Calu3 (cell line): ENCODE measurements at regions not wholly inside any gene's neighbourhood (a gene's known extent, or its start where the extent isn't known, plus 50 kb on each side); places are given as distances from the start of the nearest gene placed in this dataset.

Experiments used
- BruUV-seq: library from RNA; stranded (reverse); fragments of 400-500 nt; replicated peaks from 2 replicates; lab custom pipeline; 2021; lab: Mats Ljungman, UMichigan
- CTCF ChIA-PET: fragments of 300-600 bp; sonication (Branson Sonifier 250); formaldehyde crosslinking; loops from one replicate; lab custom pipeline; 2022; ENCODE audit warnings: antibody characterized with exemption; lab: Charles Lee
- DNase-seq: peaks from one replicate; pipeline ENCODE4 v3.0.0; 2022
- H3K27ac Mint-ChIP-seq: one replicate; pipeline ENCODE4 v1.8.0; 2022; ENCODE audit warnings: mixed read lengths; ENCODE audit not compliant: unreplicated experiment
- H3K27me3 Mint-ChIP-seq: one replicate; pipeline ENCODE4 v1.8.0; 2022; ENCODE audit warnings: mixed read lengths; ENCODE audit not compliant: unreplicated experiment
- H3K36me3 Mint-ChIP-seq: one replicate; pipeline ENCODE4 v1.8.0; 2022; ENCODE audit warnings: mild to moderate bottlenecking, moderate library complexity, mixed read lengths; ENCODE audit not compliant: insufficient read depth, unreplicated experiment
- H3K4me1 Mint-ChIP-seq: one replicate; pipeline ENCODE4 v1.8.0; 2022; ENCODE audit warnings: mild to moderate bottlenecking, low read depth, mixed read lengths; ENCODE audit not compliant: unreplicated experiment
- H3K4me3 Mint-ChIP-seq: one replicate; pipeline ENCODE4 v1.8.0; 2022; ENCODE audit warnings: mild to moderate bottlenecking, low read depth, moderate library complexity, mixed read lengths; ENCODE audit not compliant: unreplicated experiment
- H3K9me3 Mint-ChIP-seq: one replicate; pipeline ENCODE4 v1.8.0; 2022; ENCODE audit warnings: low read depth, mixed read lengths; ENCODE audit not compliant: unreplicated experiment
- CTCF ChIP-seq: fragments of 200-600 bp; IDR thresholded peaks from one replicate; pipeline ENCODE4 v1.8.0; 2022; ENCODE audit warnings: antibody characterized with exemption; ENCODE audit not compliant: unreplicated experiment
- intact Hi-C: fragments of 100-400 bp; cut with micrococcal nuclease; formaldehyde crosslinking; loops from one replicate; pipeline ENCODE4 v1.10.0; 2022; ENCODE audit not compliant: unreplicated experiment

DNA sequence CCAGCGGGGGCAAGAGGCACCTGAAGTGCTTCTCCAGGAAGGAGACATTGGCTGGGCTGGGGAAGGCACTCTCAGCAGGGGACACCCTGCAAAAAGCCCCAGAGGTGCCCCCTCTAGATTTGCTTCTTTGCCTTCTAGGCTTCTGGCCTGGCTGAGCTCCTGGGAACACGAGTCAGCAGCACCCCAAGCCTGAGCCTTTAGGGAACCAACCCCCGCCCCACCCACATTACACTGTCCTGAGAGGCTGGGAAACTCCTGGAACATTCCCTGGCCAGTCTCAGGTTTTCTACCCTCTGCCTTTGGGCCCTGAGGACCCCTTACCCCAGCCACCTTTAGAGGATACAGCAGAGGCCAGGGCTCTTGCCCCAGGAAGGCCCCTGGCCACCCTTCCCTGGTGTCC is 108.4 kb upstream of the LINGO1 start:
- Mint-ChIP-seq H3K4me1 (no peaks in the 10 kb centered on the region), H3K27ac (no peak overlapping the region), H3K27me3 (peaks cover 100% of the 10 kb centered on the region), H3K36me3 (no peaks in the 10 kb centered on the region), H3K9me3 (no peaks in the 10 kb centered on the region), H3K4me3 (no peak overlapping the region)
- CTCF ChIA-PET = interaction anchor here (1.5 kb wide), 1 partner anchor 11 kb away, joined by 3 read pairs; no protein-coding TSS in a partner anchor
- DNase-seq = no peak
- TF ChIP-seq CTCF = no peak
- no TSS peak for BruUV-seq
- intact Hi-C loops = no loop called here

DNA sequence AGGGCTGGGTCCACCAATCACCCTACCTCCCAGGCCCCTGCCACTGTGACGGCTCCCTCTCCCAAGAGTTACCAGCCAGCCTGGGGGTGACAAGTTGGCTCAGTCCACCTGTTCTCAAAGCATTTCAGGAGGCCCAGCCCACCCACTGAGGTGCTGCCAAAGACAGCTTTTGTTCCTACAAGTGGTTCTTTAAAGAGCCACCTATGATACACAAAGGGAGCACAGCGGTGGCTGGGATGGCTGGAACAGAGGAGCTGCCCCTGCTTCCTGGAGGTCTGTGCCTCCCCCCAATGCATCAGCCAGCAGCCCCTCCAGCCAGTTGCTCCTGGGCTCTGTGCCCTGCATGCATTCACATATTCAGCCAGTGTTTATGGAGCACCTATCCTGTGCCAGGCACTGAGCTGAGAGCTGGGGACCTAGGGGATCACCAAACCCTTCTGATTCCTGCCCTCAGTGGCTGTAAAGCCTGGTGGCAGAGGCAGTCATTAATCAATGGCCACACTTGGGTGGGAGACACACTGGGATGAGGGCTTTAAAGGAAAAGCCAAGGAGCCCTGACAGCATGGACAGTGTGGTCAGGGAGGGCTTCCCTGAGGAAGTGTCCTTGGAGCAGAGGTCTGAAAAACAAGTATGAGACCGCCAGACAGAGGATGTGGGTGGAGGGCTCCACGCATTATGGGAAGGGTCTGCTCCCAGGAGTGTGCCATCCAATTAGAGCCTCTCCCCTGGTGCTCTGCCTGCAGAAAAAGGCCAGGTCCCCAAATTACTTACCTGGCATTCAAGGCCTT is 107.1 kb upstream of the LINGO1 start:
- DNase-seq = no peak
- Mint-ChIP-seq H3K27me3 (peaks cover 100% of the 10 kb centered on the region), H3K36me3 (no peaks in the 10 kb centered on the region), H3K27ac (no peak overlapping the region), H3K4me3 (no peak overlapping the region), H3K4me1 (no peaks in the 10 kb centered on the region), H3K9me3 (no peaks in the 10 kb centered on the region)
- BruUV-seq = no TSS peak
- no peak for TF ChIP-seq CTCF
- CTCF ChIA-PET = no interaction called here
- intact Hi-C loops = no loop called here

DNA sequence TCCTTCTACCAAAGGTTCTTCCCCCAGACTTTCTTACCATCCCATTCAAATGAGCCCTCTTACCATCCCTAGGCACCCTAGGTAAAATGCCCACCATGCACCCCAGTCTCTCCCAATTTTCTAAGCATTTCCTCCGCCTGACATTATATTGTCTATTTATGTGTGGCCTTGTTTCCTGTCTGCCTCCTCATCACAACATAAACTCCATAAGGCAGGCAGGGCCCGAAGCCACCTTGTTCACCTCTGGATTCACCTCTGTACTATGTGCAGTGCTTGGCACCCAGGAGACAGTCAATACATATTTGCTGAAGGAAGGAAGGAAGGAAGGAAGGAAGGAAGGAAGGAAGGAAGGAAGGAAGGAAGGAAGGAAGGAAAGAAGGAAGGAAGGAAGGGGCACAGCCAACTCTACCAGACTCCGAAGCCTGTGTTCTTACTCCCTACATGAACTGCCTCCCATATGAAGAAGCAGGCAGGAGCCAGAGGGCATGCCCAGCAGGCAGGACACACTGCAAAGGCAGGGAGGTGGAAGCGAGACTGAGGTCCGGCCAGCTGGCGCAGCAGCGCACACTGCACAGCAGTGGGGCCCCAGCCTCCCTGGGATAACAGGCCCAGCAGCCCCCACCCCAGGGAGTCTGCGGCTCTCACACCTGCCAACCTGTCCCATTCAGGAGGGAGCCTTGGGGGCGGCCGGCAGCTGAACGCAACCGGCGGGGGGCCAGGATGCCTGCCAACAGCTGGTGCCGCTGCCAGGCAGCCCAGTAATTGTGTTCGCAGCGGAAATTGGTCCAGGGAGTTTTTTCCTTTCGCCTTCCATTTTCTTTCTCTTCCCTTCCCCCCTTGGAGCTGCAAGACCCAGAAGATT is 106.0 kb upstream of the LINGO1 start:
- Mint-ChIP-seq H3K27me3 (peaks cover 100% of the 10 kb centered on the region), H3K4me3 (no peak overlapping the region), H3K4me1 (no peaks in the 10 kb centered on the region), H3K27ac (no peak overlapping the region), H3K9me3 (no peaks in the 10 kb centered on the region), H3K36me3 (no peaks in the 10 kb centered on the region)
- intact Hi-C loops = no loop called here
- no TSS peak for BruUV-seq
- CTCF ChIA-PET = no interaction called here
- no peak for DNase-seq
- TF ChIP-seq CTCF = no peak

- CTCF ChIA-PET = no interaction called here
- H3K27me3 Mint-ChIP-seq = peaks cover 100% of the 10 kb centered on the region
Observed at GRCh38 chr15:77738038-77738370, 105.3 kb upstream of the LINGO1 start.

More at GRCh38 chr15:77738038-77738370, 105.3 kb upstream of the LINGO1 start:
- no peaks in the 10 kb centered on the region for H3K9me3 Mint-ChIP-seq
- BruUV-seq = no TSS peak
- no peaks in the 10 kb centered on the region for H3K36me3 Mint-ChIP-seq
- DNase-seq = no peak
- H3K27ac Mint-ChIP-seq = no peak overlapping the region
- H3K4me3 Mint-ChIP-seq = no peak overlapping the region
- no peak for TF ChIP-seq CTCF
- H3K4me1 Mint-ChIP-seq = no peaks in the 10 kb centered on the region
- intact Hi-C loops = no loop called here
